H1 (cell line): ENCODE measurements at regions not wholly inside any gene's neighbourhood (a gene's known extent, or its start where the extent isn't known, plus 50 kb on each side); places are given as distances from the start of the nearest gene placed in this dataset.

ENCODE experiments used
- BACH1 ChIP-seq: IDR thresholded peaks from 2 replicates; pipeline ENCODE4 v1.6.1; 2012; ENCODE audit warnings: low read length, improper control_type of control experiment
- GABPA ChIP-seq: IDR thresholded peaks from 2 replicates; pipeline ENCODE4 v1.6.1; 2011; ENCODE audit warnings: mild to moderate bottlenecking, low read length, moderate library complexity, borderline replicate concordance; ENCODE audit not compliant: insufficient read depth
- HDAC2 ChIP-seq, 2 experiments: fragments of 300-600 bp in 1 of 2; sonication (generic) in 1 of 2; IDR thresholded peaks; 2 replicates each; pipeline ENCODE4 v1.6.1; 2011 to 2012; ENCODE audit warnings: low read depth in 2 of 2, low read length in 2 of 2, mild to moderate bottlenecking in 2 of 2, moderate library complexity in 2 of 2, borderline replicate concordance in 1 of 2, inconsistent platforms in 1 of 2
- SIX5 ChIP-seq: IDR thresholded peaks from 2 replicates; pipeline ENCODE4 v1.6.1; 2011; ENCODE audit warnings: mild to moderate bottlenecking, low read depth, low read length
- SRF ChIP-seq: IDR thresholded peaks from 2 replicates; pipeline ENCODE4 v1.6.1; 2011; ENCODE audit warnings: mild to moderate bottlenecking, low read depth, low read length, moderate library complexity

GRCh38 chr11:96506953-96507354 lies 117.1 kb downstream of the JRKL start (continued):
- no peak for TF ChIP-seq SIX5
- TF ChIP-seq BACH1: no peak
- no peak for TF ChIP-seq SRF
- TF ChIP-seq GABPA: no peak
- no peak for TF ChIP-seq HDAC2 (IDR thresholded peaks at IDR 0.05; ENCODE audit: borderline replicate concordance in 1 of 2, low read depth in 2 of 2, low read length in 2 of 2)
